ENCODE measurements at regions not wholly inside any gene's neighbourhood (a gene's known extent, or its start where the extent isn't known, plus 50 kb on each side); places are given as distances from the start of the nearest gene placed in this dataset.

DNA sequence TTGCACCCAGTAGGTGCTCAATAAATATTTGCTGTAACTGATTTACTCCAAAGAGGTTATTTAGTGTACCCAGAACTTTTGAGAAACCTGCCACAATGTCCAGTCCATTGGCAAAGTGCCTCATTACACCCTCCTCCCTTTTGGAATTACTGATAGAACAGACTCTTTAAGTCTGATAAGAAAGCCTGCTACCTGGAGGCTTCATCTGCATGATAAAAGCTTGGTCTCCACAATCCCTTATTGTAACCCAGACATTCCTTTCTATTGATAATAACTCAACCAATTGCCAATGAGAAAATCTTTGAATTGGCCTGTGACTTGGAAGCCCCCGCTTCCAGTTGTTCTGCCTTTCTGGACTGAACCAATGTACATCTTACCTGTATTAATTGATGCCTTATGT lies 127.0 kb upstream of the FOXN2 start:
- TF ChIP-seq, protein P1, sequence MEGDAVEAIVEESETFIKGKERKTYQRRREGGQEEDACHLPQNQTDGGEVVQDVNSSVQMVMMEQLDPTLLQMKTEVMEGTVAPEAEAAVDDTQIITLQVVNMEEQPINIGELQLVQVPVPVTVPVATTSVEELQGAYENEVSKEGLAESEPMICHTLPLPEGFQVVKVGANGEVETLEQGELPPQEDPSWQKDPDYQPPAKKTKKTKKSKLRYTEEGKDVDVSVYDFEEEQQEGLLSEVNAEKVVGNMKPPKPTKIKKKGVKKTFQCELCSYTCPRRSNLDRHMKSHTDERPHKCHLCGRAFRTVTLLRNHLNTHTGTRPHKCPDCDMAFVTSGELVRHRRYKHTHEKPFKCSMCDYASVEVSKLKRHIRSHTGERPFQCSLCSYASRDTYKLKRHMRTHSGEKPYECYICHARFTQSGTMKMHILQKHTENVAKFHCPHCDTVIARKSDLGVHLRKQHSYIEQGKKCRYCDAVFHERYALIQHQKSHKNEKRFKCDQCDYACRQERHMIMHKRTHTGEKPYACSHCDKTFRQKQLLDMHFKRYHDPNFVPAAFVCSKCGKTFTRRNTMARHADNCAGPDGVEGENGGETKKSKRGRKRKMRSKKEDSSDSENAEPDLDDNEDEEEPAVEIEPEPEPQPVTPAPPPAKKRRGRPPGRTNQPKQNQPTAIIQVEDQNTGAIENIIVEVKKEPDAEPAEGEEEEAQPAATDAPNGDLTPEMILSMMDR (IDR thresholded peaks at IDR 0.05 in 2 of 3, conservative IDR thresholded peaks at IDR 0.05 in 1 of 3; ENCODE audit: borderline replicate concordance in 1 of 3, insufficient read depth in 1 of 3, low read depth in 2 of 3, low read length in 2 of 3): no peak
- TF ChIP-seq YY1 (IDR thresholded peaks at IDR 0.05; ENCODE audit: extremely low read depth, insufficient replicate concordance, low read depth, low read length) (no peak), EZH2phosphoT487 (IDR thresholded peaks at IDR 0.05; ENCODE audit: borderline replicate concordance) (no peak), EZH2 (IDR thresholded peaks at IDR 0.05) (no peak), POLR2A (IDR thresholded peaks at IDR 0.05; ENCODE audit: borderline replicate concordance, extremely low read depth, insufficient read depth, insufficient read length) (no peak), ZFX (IDR thresholded peaks at IDR 0.05) (no peak), ZNF274 (IDR thresholded peaks at IDR 0.05; ENCODE audit: low read depth, low read length) (no peak), SP1 (IDR thresholded peaks at IDR 0.05; ENCODE audit: low read depth) (no peak), POLR2AphosphoS5 (IDR thresholded peaks at IDR 0.05; ENCODE audit: low read depth, low read length) (no peak)
- TF ChIP-seq, protein P2, sequence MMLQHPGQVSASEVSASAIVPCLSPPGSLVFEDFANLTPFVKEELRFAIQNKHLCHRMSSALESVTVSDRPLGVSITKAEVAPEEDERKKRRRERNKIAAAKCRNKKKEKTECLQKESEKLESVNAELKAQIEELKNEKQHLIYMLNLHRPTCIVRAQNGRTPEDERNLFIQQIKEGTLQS (IDR thresholded peaks at IDR 0.05): no peak
- TF ChIP-seq, protein P3, sequence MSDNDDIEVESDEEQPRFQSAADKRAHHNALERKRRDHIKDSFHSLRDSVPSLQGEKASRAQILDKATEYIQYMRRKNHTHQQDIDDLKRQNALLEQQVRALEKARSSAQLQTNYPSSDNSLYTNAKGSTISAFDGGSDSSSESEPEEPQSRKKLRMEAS (IDR thresholded peaks at IDR 0.05): no peak
